ENCODE measurements at regions not wholly inside any gene's neighbourhood (a gene's known extent, or its start where the extent isn't known, plus 50 kb on each side); places are given as distances from the start of the nearest gene placed in this dataset.

- Mint-ChIP-seq H3K4me3 (no peak overlapping the region), H3K4me1 (no peaks in the 10 kb centered on the region), H3K9me3 (no peaks in the 10 kb centered on the region), H3K36me3 (no peaks in the 10 kb centered on the region), H3K27ac (no peak overlapping the region), H3K27me3 (peaks cover 1% of the 10 kb centered on the region)
Observed at GRCh38 chr11:130650456-130651030, 202.1 kb downstream of the ADAMTS15 start.

DNA sequence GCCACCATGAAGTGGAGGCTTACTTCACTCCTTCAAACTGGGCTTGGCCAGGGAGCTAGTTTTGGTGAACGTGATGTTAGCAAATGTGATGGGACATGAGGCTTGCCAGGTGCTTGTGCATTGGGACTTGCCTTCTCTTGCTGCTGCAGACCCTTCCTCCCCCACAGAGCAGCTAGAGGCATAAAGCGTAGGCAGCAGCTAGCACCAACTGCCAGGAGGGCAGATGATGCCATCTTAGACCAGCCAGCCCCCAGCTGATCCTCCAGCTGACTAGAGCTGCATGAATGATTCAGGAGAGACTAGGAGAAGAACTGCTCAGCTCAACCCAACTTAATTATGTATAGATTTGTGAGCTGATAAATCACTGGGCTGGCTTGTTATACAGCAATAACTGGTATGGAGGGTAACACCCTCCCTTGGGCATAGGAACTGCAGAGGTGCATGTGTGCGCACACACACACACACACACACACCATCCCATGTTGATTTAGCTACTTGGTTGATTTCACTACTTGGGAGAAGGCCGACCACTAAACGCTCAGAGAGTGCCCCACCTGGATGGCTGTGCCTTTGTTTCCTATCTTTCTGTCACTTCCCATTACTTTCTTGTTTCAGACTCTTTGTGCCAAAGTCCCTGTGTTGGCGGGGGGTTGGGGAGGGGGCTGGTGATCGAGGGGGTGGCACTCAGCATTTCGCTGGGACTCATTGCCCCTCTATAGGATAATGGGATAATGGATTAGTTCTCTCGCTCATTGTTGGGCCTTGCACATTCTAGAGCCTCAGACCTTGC lies 202.8 kb downstream of the ADAMTS15 start:
- Mint-ChIP-seq H3K9me3 (peaks cover 5% of the 10 kb centered on the region), H3K4me1 (no peaks in the 10 kb centered on the region), H3K27ac (no peak overlapping the region), H3K27me3 (peaks cover 1% of the 10 kb centered on the region), H3K36me3 (no peaks in the 10 kb centered on the region), H3K4me3 (no peak overlapping the region)

DNA sequence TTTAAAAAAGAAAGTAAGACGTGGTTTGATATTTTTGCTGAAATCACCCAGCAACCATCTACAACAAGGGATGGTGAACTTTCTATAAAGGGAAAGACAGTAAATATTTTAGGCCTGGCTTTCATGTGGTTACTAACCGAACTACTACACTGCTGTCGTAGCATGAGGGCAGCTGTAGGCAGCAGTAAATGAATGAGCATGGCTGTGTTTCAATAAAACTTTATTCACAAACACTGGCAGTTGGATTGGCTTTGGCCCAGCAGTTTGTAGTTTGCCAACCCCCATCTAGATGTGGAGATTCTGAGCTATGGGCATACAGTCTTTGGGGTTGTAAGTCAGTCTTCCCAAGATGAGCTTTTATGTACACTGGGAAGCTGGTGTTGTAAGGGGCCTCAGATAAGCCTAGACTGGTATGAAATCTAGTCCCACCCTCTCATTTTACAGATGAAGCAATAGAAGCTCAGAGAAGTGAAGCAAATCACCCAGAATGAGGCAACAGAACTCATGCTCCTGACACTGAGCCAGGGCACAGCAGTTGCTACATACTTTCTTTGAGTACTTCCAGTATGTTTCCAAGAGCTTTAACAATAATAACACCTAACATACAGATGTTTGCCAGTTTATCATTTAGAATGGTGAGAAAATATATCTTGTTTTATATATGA lies 204.4 kb downstream of the ADAMTS15 start:
- Mint-ChIP-seq H3K9me3 (peaks cover 10% of the 10 kb centered on the region), H3K4me3 (no peak overlapping the region), H3K4me1 (no peaks in the 10 kb centered on the region), H3K27me3 (peaks cover 1% of the 10 kb centered on the region), H3K27ac (no peak overlapping the region), H3K36me3 (no peaks in the 10 kb centered on the region)

DNA sequence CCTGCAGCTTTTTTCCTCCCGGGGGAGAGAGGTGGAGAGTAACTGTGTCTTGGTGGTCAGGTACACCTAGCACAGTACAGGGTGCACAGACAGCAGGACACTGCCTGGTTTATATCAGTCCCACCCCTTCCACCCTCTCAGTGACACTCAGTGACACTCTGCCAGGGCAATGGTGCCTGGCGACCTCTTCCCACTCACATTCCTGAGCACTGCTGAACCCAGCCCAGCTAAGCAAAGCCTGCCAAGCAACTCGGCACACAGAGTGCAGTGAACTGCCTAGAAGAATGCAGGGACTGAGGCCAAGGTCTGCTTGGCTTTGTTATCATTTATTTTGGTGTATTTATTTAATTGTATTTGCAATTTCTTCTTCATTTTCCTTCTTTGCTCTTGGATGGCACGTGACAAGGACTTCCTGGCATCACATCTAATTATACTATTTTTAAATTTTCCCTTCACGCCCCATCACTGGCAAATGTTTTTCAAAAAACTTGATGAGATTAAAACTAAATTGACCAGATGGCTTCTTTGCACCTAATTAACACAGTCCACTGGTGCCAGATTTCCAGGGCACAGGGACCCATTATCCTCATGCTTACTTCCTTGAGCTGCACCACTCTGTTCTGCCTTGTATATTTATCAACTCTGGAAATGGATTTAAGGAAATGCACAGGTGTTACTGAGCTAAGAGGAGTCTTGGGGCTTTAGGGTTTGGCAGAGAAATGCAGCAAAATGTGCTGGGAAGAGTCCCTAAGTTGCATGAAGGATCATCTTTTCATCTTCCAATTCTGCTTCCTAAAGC lies 205.6 kb downstream of the ADAMTS15 start:
- no peak overlapping the region for H3K4me3 Mint-ChIP-seq
- H3K4me1 Mint-ChIP-seq, result no peaks in the 10 kb centered on the region
- no peaks in the 10 kb centered on the region for H3K36me3 Mint-ChIP-seq
- no peak overlapping the region for H3K27ac Mint-ChIP-seq
- H3K27me3 Mint-ChIP-seq, result peaks cover 1% of the 10 kb centered on the region
- H3K9me3 Mint-ChIP-seq, result peaks cover 17% of the 10 kb centered on the region

GRCh38 chr11:130655300-130655699 lies 206.9 kb downstream of the ADAMTS15 start:
- Mint-ChIP-seq H3K36me3 (no peaks in the 10 kb centered on the region), H3K9me3 (peaks cover 17% of the 10 kb centered on the region), H3K4me1 (no peaks in the 10 kb centered on the region), H3K27ac (no peak overlapping the region), H3K4me3 (no peak overlapping the region), H3K27me3 (peaks cover 1% of the 10 kb centered on the region)

DNA sequence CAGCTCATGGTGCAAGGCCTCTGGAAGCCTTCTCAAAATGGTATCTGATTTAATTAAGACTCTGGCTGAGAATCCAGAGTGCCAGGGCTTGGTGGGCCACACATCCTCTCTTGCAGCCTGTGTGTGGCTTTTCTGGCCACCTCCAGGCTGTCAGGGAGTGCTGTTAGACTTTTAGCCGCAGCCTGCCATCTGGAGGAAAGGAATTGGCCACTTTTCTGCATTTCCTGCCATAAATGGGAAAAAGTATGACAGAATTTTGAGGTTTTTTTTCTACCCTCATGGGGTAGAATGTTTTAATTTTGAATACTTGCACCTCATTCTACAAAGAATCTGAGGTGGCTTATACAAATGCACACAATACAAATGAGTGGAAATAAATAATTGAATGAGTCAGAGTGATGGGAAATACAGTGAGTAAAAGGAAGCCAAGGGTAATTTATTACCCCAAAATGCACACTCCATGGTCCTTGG lies 218.4 kb downstream of the ADAMTS15 start:
- H3K4me3 Mint-ChIP-seq, result no peak overlapping the region
- no peaks in the 10 kb centered on the region for H3K36me3 Mint-ChIP-seq
- no peaks in the 10 kb centered on the region for H3K4me1 Mint-ChIP-seq
- peaks cover 2% of the 10 kb centered on the region for H3K27me3 Mint-ChIP-seq
- H3K9me3 Mint-ChIP-seq, result no peaks in the 10 kb centered on the region
- no peak overlapping the region for H3K27ac Mint-ChIP-seq

- Mint-ChIP-seq H3K27ac (no peak overlapping the region), H3K4me1 (no peaks in the 10 kb centered on the region), H3K36me3 (no peaks in the 10 kb centered on the region), H3K9me3 (no peaks in the 10 kb centered on the region), H3K4me3 (no peak overlapping the region), H3K27me3 (peaks cover 2% of the 10 kb centered on the region)
Observed at GRCh38 chr11:130668751-130669150, 220.3 kb downstream of the ADAMTS15 start.

DNA sequence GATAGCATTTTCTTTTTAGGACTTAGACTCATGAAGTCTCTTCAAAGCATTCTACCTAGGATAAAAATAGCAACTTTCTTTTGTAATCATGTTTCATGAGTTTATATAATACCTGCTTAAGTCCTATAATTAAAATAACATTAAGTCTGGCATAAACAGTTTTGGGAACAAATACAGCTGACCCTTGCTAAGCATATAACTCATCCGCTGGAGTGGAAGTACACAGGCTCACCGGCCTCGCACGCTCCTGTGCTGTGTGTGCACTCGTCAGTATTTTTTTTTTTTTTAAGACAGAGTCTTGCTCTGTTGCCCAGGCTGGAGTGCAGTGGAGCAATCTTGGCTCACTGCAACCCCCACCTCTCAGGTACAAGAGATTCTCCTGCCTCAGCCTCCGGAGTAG lies 221.8 kb downstream of the ADAMTS15 start:
- Mint-ChIP-seq H3K4me3 (no peak overlapping the region), H3K36me3 (no peaks in the 10 kb centered on the region), H3K27ac (no peak overlapping the region), H3K4me1 (no peaks in the 10 kb centered on the region), H3K9me3 (no peaks in the 10 kb centered on the region), H3K27me3 (peaks cover 7% of the 10 kb centered on the region)

DNA sequence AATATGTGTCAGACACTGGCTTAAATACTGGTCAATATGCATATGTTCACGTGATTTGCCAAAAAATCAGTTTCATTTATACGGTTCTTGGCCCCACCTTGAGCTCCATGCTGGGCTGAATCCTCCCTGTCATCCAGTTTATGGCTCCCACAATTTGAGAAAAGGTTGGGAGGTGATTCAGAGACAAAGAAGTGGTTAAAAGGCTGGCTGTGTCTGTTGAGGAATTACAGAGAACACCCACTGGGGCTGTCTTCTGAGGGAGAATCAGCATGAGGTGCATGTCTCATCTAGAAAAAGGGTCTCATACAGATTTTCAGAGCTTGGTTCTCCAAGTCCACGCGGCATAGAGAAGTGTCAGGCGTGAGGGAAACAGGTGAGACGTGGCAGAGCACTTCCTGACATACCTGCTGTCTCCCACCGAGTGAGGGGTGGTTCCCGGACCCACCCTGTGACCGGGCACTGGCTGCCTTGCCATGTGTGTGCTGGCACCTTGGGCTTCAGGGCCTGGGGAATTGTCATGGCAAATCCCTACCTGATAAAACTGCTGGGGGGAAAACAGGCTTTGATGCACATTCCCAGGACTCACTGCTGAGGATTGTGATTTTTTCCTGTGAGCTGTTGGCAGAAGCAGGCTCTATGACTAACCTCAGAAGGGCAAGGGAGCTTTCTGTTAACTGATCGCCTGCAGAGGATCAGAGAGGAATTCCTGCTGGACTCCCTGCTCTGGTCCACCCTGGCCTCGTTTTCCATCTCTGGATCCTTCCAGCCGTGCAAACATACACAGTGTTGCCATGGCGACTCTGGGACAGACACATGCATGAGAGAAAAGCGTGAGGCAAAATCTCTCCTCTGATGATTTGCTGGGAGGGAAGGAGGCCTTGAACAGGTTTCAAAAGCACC lies 223.6 kb downstream of the ADAMTS15 start:
- Mint-ChIP-seq H3K36me3 (no peaks in the 10 kb centered on the region), H3K9me3 (no peaks in the 10 kb centered on the region), H3K27me3 (peaks cover 7% of the 10 kb centered on the region), H3K4me3 (no peak overlapping the region), H3K4me1 (no peaks in the 10 kb centered on the region), H3K27ac (no peak overlapping the region)

DNA sequence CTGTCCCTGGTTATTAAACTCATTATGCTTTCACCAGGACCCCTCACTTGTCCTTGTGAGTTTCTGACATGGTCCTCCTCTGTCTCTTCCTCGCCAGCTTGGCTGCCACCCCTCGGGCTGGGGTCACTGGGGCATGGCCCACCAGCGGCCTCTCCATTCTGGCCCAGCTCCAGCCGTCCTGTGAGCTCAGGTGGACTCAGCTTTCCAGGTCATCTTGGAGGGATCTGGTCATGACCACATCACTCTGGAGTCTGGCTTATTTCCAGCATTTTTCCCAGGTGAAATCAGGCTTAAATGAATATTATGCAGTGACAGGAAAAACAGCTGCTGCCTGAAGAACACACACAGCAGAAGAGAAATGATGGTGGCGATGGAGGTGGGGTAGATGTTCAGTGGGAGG lies 224.5 kb downstream of the ADAMTS15 start:
- H3K4me3 Mint-ChIP-seq, result no peak overlapping the region
- no peaks in the 10 kb centered on the region for H3K36me3 Mint-ChIP-seq
- no peaks in the 10 kb centered on the region for H3K9me3 Mint-ChIP-seq
- no peaks in the 10 kb centered on the region for H3K4me1 Mint-ChIP-seq
- peaks cover 5% of the 10 kb centered on the region for H3K27me3 Mint-ChIP-seq
- H3K27ac Mint-ChIP-seq, result no peak overlapping the region

DNA sequence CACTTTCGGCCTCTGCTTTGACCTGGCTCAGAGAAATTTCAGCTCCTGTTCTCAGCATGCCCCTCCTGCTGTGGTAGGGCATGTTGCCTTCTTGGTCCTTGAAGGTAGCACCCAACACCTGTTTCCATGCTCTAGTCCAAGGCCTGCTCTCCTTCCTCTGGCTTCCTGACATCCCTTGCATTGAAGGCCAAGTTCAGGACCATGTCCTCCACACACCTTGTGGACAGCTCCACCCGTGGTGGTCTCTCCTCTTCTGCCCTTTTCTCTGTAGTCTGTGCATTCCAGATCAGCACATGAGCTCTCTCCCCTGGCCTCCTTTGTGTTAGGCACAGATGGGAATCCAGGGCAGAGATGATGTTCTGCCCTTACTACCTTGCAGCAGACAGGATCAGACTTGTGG lies 225.3 kb downstream of the ADAMTS15 start:
- Mint-ChIP-seq H3K4me1 (no peaks in the 10 kb centered on the region), H3K27ac (no peak overlapping the region), H3K36me3 (no peaks in the 10 kb centered on the region), H3K4me3 (no peak overlapping the region), H3K27me3 (peaks cover 5% of the 10 kb centered on the region), H3K9me3 (peaks cover 1% of the 10 kb centered on the region)

- H3K4me3 Mint-ChIP-seq, result no peak overlapping the region
- peaks cover 5% of the 10 kb centered on the region for H3K27me3 Mint-ChIP-seq
- no peak overlapping the region for H3K27ac Mint-ChIP-seq
- peaks cover 10% of the 10 kb centered on the region for H3K9me3 Mint-ChIP-seq
- no peaks in the 10 kb centered on the region for H3K4me1 Mint-ChIP-seq
- peaks cover 4% of the 10 kb centered on the region for H3K36me3 Mint-ChIP-seq
Observed at GRCh38 chr11:130674686-130675308, 226.4 kb downstream of the ADAMTS15 start.

GRCh38 chr11:130675371-130675821 lies 227.0 kb downstream of the ADAMTS15 start:
- Mint-ChIP-seq H3K27ac (no peak overlapping the region), H3K4me3 (no peak overlapping the region), H3K4me1 (no peaks in the 10 kb centered on the region), H3K9me3 (peaks cover 13% of the 10 kb centered on the region), H3K27me3 (peaks cover 5% of the 10 kb centered on the region), H3K36me3 (peaks cover 4% of the 10 kb centered on the region)

DNA sequence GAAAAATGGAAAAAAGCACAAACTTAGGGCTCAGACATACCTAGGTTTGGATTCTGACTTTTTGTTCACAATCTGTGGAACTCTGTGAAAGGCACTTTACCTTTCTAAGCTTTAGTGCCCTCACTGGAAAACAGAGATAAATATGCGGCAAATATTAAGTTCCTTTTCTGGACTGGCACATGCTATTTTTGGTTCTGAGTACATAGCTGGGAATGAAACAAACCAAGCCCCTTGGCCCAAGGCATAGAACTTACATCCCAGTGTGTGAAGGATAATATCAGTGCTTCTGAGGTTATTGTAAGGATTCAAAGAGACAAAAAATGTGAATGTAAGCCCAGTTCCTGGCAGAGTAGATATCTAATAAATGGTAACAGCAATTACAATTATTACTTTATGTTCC lies 227.5 kb downstream of the ADAMTS15 start:
- Mint-ChIP-seq H3K4me3 (no peak overlapping the region), H3K4me1 (no peaks in the 10 kb centered on the region), H3K27ac (no peak overlapping the region), H3K9me3 (peaks cover 18% of the 10 kb centered on the region), H3K27me3 (peaks cover 5% of the 10 kb centered on the region), H3K36me3 (peaks cover 4% of the 10 kb centered on the region)
